ENCODE measurements at regions not wholly inside any gene's neighbourhood (a gene's known extent, or its start where the extent isn't known, plus 50 kb on each side); places are given as distances from the start of the nearest gene placed in this dataset.

- DNase-seq, result no peak
These were observed 196.1 kb downstream of the LY86 start for GRCh38 chr6:6784514-6785162.

DNA sequence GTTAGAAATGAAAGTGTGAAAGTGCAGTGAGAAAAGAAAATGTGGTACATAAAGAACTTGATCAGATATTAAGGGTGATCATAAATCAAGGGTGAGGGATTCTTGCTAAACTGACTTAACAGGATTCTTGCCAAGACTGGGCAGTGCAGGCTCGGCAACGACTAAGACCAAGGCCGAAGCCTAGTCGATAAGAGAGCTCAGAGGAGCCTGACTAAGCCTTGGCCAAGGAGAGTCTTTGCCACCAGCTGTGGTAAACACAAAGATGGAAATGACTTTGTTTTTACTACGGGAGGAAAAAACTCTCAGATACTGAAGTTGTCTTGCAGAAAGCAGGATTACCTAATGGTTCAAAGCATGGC is 196.6 kb downstream of the LY86 start:
- DNase-seq, result no peak

- peak in 2 of 3 experiments; percentile 3 to 36 for DNase-seq
These were observed 200.0 kb downstream of the LY86 start for GRCh38 chr6:6788394-6789032.

GRCh38 chr6:6790393-6790792 is 201.9 kb downstream of the LY86 start:
- DNase-seq, result no peak

DNA sequence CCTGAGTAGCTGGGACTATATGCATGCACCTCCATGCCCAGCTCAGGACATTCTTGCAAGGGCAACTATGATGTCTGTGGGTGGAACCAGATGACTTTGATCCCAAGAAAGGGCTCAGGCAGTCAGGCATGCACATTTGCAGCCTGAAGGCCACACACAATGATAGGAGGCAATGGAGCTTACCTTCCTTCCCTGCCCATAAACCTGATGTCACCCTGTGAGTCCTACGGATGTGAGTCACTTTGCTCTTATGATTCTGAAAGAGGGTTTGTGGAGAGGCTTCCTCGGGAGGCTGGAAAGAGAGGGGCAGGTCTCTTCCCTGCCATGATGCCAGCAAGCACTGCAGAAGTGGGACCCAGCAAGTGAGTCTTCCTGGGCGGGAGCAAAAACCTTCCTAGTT is 202.4 kb downstream of the LY86 start:
- no peak for DNase-seq

DNA sequence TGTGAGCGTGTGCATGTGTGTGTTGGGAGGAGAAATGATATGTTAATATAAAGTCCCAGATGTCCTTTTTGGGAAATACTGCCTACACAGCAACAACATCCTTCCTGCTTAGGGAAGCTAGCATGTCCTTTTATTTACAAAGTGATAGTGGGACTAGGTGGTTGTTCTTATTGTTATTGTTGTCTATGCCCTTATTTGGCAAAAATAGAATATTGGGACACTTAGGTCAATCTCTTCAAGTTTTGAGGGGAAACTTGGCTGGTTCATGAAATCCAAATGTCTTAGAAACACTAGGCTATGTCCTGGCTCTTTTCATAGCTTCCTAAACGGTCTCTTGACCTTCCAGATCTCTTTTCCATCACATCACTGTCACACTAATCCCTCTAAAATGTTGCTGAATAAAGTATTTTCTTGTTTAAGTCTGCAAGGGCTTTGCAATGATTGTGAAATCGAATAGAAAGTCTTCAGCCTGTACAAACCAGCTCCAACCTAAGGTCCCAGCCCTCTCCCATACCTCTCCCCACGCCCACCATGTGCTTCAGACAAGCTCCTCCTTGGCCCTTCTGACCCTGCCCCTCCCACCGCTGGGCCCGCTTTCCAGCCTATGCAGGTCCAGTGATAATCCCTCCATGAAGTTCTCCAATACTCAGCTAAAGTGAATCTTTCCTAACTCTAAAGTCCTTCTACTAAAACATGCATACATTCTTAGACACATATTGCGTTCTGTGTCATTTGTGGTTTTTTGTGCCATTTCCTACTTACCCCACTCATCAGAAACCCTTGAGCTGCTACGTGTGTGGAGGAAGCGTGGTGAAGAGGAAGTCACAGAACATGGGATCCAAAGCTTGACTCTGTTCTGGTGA is 205.1 kb downstream of the LY86 start:
- no peak for DNase-seq

DNA sequence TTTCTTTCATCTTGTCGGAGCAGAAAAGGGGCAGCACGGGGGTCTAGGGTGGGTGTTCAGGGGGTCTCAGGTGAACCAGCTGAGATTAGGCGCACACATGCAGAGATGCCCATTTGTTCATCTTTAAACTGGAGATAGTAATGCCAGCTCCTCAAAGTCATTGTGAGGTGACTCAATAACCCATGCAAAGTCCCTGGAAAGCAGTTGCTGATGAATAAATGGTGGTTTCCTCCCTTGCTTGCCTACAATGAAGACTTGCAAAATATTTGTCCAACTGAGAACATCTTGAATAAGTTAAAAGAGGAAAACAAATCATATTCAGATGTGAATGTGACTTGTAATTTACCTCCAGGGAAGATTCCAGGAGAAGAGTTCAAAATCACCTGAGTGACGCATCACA is 206.9 kb downstream of the LY86 start:
- DNase-seq, result no peak

GRCh38 chr6:6796818-6797217 is 208.3 kb downstream of the LY86 start:
- DNase-seq, result no peak

- DNase-seq, result no peak
These were observed 209.9 kb downstream of the LY86 start for GRCh38 chr6:6798448-6798860.

DNA sequence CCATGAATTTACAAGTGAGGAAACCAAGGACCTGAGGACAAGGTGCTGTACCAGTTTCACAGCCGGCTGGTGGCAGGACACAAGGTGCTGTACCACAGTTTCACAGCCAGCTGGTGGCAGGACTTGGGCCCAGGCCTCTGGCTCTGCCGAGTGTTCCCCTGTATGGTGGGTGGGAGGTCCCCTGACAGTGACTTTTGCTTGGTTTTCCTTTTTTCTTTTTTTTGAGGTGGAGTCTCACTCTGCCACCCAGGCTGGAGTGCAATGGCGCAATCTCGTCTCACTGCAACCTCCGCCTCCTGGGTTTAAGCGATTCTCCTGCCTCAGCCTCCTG is 212.4 kb downstream of the LY86 start:
- DNase-seq, result no peak

- DNase-seq, result no peak
These were observed 213.2 kb downstream of the LY86 start for GRCh38 chr6:6801635-6802218.

- peak in 1 of 3 experiments; percentile 10 for DNase-seq
These were observed 214.9 kb downstream of the LY86 start for GRCh38 chr6:6803180-6803977.

- DNase-seq, result no peak
These were observed 216.5 kb downstream of the LY86 start for GRCh38 chr6:6804843-6805615.

DNA sequence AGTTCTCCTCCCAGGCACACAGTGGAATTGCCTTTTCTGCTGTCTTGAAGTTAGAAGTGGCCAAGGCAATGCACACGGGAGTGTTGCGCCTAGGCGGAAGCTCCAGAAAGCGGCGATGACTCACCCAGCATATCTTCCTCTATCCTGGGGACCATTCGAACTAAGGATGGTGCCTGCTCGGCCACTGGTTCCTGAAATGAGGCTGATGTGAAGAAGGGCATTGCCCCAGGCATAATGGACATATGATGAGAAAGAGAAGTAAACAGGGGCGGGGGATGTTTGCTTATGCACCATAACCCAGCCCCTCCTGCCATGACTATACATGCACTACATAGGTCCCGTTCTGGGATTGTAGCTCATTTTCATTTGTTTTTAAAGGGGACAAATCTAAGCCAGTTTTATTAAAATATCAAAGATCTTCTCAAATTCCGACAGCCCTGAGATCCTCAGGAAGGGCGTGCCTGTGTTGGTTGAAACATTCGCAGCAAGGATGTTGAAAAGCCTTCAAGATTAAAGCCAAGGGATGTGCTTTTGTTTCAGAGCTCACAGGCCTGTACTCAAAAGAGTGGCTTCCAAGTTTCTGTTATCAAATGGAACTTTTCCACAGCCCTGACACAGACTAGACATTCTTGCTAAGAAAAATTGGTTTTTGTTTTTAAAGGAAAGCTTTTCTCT is 218.5 kb downstream of the LY86 start:
- no peak for DNase-seq

DNA sequence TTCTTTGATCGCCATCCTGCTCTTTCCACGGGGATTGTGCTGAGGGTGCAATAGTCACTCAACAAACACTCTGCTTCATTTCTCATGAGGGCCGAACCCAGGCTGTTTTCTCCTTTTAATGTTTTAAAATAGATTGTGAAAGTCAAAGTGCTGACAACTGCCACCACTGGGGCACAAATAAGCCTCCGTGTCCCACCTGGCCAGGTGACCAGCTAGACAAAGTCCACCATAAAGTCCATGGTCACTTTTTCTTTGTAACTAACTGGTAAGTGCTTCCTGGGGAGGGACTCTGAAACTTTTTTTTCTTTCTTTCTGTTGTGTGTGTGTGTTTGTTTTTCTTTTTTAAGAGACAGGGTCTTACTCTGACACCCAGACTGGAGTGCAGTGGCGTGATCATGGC is 219.8 kb downstream of the LY86 start:
- DNase-seq, result no peak

- no peak for DNase-seq
These were observed 220.4 kb downstream of the LY86 start for GRCh38 chr6:6808915-6809314.

- DNase-seq, result no peak
These were observed 222.2 kb downstream of the LY86 start for GRCh38 chr6:6810727-6811126.

DNA sequence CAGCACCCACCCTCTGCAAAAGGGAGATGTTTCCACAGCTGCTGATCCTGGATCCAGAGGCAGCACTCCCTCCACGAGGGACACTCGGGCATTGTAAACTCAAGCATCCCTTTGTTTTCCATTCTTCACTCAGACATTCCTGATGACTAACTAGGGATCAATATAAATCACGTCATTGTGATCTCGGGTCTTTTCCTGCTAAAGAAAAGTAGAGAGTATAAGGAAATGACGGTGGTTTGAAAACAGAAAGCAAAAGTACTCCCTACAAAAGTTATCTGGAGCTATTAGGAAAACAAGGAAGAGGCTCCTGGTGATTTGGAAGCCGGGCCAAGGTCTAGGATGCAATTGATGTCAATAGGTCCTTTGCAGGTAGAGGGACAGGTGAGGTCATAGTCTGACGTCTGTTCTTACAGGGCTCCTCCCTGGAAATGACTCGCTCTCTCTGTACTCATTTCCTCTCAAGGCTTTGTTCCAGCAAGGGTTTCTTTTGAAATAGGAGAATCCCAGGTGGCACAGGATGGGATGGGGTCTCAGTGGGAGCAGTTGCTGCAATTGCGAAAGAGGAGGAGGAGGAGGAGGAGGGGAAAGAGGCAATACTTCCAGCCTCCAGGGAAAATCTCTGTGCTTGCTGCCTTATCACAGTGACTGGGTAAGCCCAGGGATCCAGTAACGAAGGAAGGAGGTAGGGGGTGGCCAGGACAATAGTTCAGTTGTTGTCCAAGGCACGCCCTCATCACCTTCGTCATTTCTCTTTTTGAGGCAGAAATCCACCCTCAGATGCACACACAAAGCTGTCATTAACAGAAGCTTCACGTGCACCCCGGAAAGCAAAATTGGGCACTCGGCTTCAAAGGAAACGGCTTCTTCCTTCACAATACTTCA is 222.8 kb downstream of the LY86 start:
- peak in 2 of 3 experiments; percentile 73 to 80 for DNase-seq

DNA sequence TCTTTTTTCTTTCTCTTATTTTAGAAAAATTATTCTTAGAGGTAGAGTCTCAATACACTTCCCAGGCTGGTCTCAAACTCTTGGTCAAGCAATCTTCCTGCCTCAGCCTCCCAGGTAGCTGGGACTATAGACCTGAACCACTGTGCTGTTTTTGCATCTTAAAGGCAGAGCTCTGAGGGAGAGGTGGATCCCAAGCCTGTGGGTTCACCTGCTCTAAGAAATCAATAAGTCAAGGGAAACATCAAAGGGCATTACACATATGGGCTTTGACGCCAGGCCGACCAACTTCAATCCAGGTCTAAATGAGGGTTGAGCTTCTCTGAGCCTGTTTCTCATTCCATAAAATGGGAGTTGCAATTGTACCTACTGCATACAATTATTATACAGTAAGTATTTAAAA is 223.9 kb downstream of the LY86 start:
- no peak for DNase-seq

DNA sequence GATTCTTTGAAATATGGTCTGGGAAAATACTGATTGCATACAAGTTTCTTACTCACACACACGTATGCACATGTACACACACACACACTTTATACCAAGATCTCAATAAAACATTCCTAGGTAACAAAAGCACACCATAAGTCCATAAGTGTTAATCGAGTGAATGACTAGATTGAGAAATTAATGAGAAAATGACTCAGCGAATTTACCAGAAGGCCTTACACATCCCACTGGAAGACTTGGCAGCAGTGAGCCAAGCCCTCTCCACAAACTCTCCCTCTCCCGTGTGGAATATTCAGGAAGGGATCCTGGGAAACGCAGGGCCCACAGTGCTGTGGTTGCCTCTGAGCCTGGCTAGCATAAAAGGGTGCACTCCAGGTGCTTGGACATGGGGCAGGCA is 227.2 kb downstream of the LY86 start:
- no peak for DNase-seq

- DNase-seq, result no peak
These were observed 228.2 kb downstream of the LY86 start for GRCh38 chr6:6816716-6817115.
